ENCODE measurements at regions not wholly inside any gene's neighbourhood (a gene's known extent, or its start where the extent isn't known, plus 50 kb on each side); places are given as distances from the start of the nearest gene placed in this dataset.

DNA sequence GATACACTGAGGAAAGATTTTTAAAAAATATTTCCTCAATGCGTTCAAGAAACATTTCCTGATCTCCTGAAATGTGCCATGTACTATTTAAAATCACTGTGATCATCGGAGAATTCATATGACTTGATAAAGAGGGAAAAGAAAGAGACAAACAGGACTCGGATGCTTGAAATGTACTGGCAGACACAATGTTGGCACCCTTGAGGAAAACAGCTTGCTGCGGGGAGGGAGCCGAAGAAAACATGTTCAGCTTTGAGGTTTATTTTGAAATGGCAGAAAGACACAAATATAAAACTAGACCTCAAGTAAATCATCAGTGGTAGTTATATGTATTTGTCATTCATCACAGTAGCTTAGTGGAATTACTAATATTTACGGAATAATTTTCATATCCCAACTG lies 100.9 kb upstream of the BRINP3 start:
- H3K9ac ChIP-seq (ENCODE audit: control insufficient read depth, extremely low read depth, insufficient read depth, low read length), result no peak overlapping the region
- no peak overlapping the region for H3K4me3 ChIP-seq (ENCODE audit: control insufficient read depth in 2 of 3, extremely low read depth in 1 of 3, insufficient read depth in 2 of 3, low read depth in 1 of 3, low read length in 3 of 3)
- H3K79me2 ChIP-seq (ENCODE audit: control insufficient read depth, insufficient read depth, low read length), result no peaks in the 10 kb centered on the region
- H3K27ac ChIP-seq (ENCODE audit: control insufficient read depth, insufficient read depth, low read length), result no peak overlapping the region
- H4K20me1 ChIP-seq (ENCODE audit: control insufficient read depth, extremely low read depth, insufficient read depth, low read length), result no peaks in the 10 kb centered on the region
- no peaks in the 10 kb centered on the region for H3K36me3 ChIP-seq (ENCODE audit: control insufficient read depth in 2 of 2, extremely low read depth in 1 of 2, insufficient read depth in 2 of 2, low read length in 2 of 2)
- no peak for DNase-seq (ENCODE audit: low read depth, low spot score)
- no peaks in the 10 kb centered on the region for H3K27me3 ChIP-seq (ENCODE audit: control insufficient read depth, extremely low read depth, insufficient read depth, low read length)
- no peaks in the 10 kb centered on the region for H3K4me1 ChIP-seq (ENCODE audit: control insufficient read depth, extremely low read depth, insufficient read depth, low read length)
- no peak for TF ChIP-seq EZH2 (IDR thresholded peaks at IDR 0.05; ENCODE audit: low read length)
- TF ChIP-seq CTCF (optimal IDR thresholded peaks at IDR 0.05 in 1 of 3, IDR thresholded peaks at IDR 0.05 in 1 of 3, conservative IDR thresholded peaks at IDR 0.05 in 1 of 3; ENCODE audit: extremely low read depth in 1 of 3, insufficient read depth in 2 of 3, low read length in 3 of 3), result no peak
- H3K4me2 ChIP-seq (ENCODE audit: control insufficient read depth, extremely low read depth, insufficient read depth, low read depth, low read length), result no peak overlapping the region
- FAIRE-seq, result no peak
- dilution Hi-C loops (cut with MboI; ENCODE audit: extremely low pct_ligation_motif_present, low sequenced_read_pairs), result no loop called here
- no peaks in the 10 kb centered on the region for H3K9me3 ChIP-seq (ENCODE audit: control insufficient read depth, low read depth, low read length)
- no peaks in the 10 kb centered on the region for H3K9me1 ChIP-seq (ENCODE audit: control insufficient read depth, extremely low read depth, insufficient read depth, low read length)
- no peak overlapping the region for H2AFZ ChIP-seq (ENCODE audit: control insufficient read depth, low read length)

GRCh38 chr1:190579552-190580193 lies 102.0 kb upstream of the BRINP3 start:
- dilution Hi-C loops (cut with MboI; ENCODE audit: extremely low pct_ligation_motif_present, low sequenced_read_pairs), result no loop called here
- no peak for DNase-seq (ENCODE audit: low read depth, low spot score)

GRCh38 chr1:190583862-190584261 lies 106.2 kb upstream of the BRINP3 start:
- Histone ChIP-seq H3K36me3 (ENCODE audit: control insufficient read depth in 2 of 2, extremely low read depth in 1 of 2, insufficient read depth in 2 of 2, low read length in 2 of 2) (no peaks in the 10 kb centered on the region), H3K27me3 (ENCODE audit: control insufficient read depth, extremely low read depth, insufficient read depth, low read length) (no peaks in the 10 kb centered on the region), H3K79me2 (ENCODE audit: control insufficient read depth, insufficient read depth, low read length) (no peaks in the 10 kb centered on the region), H4K20me1 (ENCODE audit: control insufficient read depth, extremely low read depth, insufficient read depth, low read length) (no peaks in the 10 kb centered on the region), H3K9me1 (ENCODE audit: control insufficient read depth, extremely low read depth, insufficient read depth, low read length) (no peaks in the 10 kb centered on the region), H3K4me3 (ENCODE audit: control insufficient read depth in 2 of 3, extremely low read depth in 1 of 3, insufficient read depth in 2 of 3, low read depth in 1 of 3, low read length in 3 of 3) (no peak overlapping the region), H3K9ac (ENCODE audit: control insufficient read depth, extremely low read depth, insufficient read depth, low read length) (no peak overlapping the region), H3K9me3 (ENCODE audit: control insufficient read depth, low read depth, low read length) (no peaks in the 10 kb centered on the region), H3K4me2 (ENCODE audit: control insufficient read depth, extremely low read depth, insufficient read depth, low read depth, low read length) (no peak overlapping the region), H3K4me1 (ENCODE audit: control insufficient read depth, extremely low read depth, insufficient read depth, low read length) (no peaks in the 10 kb centered on the region), H2AFZ (ENCODE audit: control insufficient read depth, low read length) (no peak overlapping the region), H3K27ac (ENCODE audit: control insufficient read depth, insufficient read depth, low read length) (no peak overlapping the region)
- TF ChIP-seq EZH2 (IDR thresholded peaks at IDR 0.05; ENCODE audit: low read length) (no peak), CTCF (optimal IDR thresholded peaks at IDR 0.05 in 1 of 3, IDR thresholded peaks at IDR 0.05 in 1 of 3, conservative IDR thresholded peaks at IDR 0.05 in 1 of 3; ENCODE audit: extremely low read depth in 1 of 3, insufficient read depth in 2 of 3, low read length in 3 of 3) (no peak)
- dilution Hi-C loops (cut with MboI; ENCODE audit: extremely low pct_ligation_motif_present, low sequenced_read_pairs), result no loop called here
- no peak for DNase-seq (ENCODE audit: low read depth, low spot score)
- FAIRE-seq, result no peak

More at GRCh38 chr1:190579552-190580193, 102.0 kb upstream of the BRINP3 start:
- no peak overlapping the region for H3K4me2 ChIP-seq (ENCODE audit: control insufficient read depth, extremely low read depth, insufficient read depth, low read depth, low read length)
- H3K9ac ChIP-seq (ENCODE audit: control insufficient read depth, extremely low read depth, insufficient read depth, low read length), result no peak overlapping the region
- no peaks in the 10 kb centered on the region for H3K9me3 ChIP-seq (ENCODE audit: control insufficient read depth, low read depth, low read length)
- H3K9me1 ChIP-seq (ENCODE audit: control insufficient read depth, extremely low read depth, insufficient read depth, low read length), result no peaks in the 10 kb centered on the region
- TF ChIP-seq EZH2 (IDR thresholded peaks at IDR 0.05; ENCODE audit: low read length), result no peak
- no peak overlapping the region for H2AFZ ChIP-seq (ENCODE audit: control insufficient read depth, low read length)
- no peaks in the 10 kb centered on the region for H4K20me1 ChIP-seq (ENCODE audit: control insufficient read depth, extremely low read depth, insufficient read depth, low read length)
- no peak for FAIRE-seq
- no peaks in the 10 kb centered on the region for H3K79me2 ChIP-seq (ENCODE audit: control insufficient read depth, insufficient read depth, low read length)
- H3K36me3 ChIP-seq (ENCODE audit: control insufficient read depth in 2 of 2, extremely low read depth in 1 of 2, insufficient read depth in 2 of 2, low read length in 2 of 2), result no peaks in the 10 kb centered on the region
- H3K27ac ChIP-seq (ENCODE audit: control insufficient read depth, insufficient read depth, low read length), result no peak overlapping the region
- no peaks in the 10 kb centered on the region for H3K27me3 ChIP-seq (ENCODE audit: control insufficient read depth, extremely low read depth, insufficient read depth, low read length)
- no peaks in the 10 kb centered on the region for H3K4me1 ChIP-seq (ENCODE audit: control insufficient read depth, extremely low read depth, insufficient read depth, low read length)
- H3K4me3 ChIP-seq (ENCODE audit: control insufficient read depth in 2 of 3, extremely low read depth in 1 of 3, insufficient read depth in 2 of 3, low read depth in 1 of 3, low read length in 3 of 3), result no peak overlapping the region

Data from keratinocyte (primary cell).